ENCODE measurements at regions not wholly inside any gene's neighbourhood (a gene's known extent, or its start where the extent isn't known, plus 50 kb on each side); places are given as distances from the start of the nearest gene placed in this dataset.

- 37% methylated on average over 8 of the region's 8 CpGs for WGBS (ENCODE audit: insufficient coverage, low coverage, low lambda C conversion rate, missing lambda C conversion rate)
- intact Hi-C loops (cut with DNase I) = loop anchor here (10.0 kb wide), 1 partner anchor 422 kb away; no protein-coding TSS in a partner anchor
- Histone ChIP-seq H3K36me3 (no peaks in the 10 kb centered on the region), H3K27ac (no peak overlapping the region), H3K4me3 (no peak overlapping the region), H3K4me1 (no peaks in the 10 kb centered on the region), H3K27me3 (no peaks in the 10 kb centered on the region), H3K9me3 (no peaks in the 10 kb centered on the region)
- peak; percentile 77 to 86 (median 80) for ATAC-seq
- TF ChIP-seq POLR2A (IDR thresholded peaks at IDR 0.05) = no peak
- TF ChIP-seq, protein P1, sequence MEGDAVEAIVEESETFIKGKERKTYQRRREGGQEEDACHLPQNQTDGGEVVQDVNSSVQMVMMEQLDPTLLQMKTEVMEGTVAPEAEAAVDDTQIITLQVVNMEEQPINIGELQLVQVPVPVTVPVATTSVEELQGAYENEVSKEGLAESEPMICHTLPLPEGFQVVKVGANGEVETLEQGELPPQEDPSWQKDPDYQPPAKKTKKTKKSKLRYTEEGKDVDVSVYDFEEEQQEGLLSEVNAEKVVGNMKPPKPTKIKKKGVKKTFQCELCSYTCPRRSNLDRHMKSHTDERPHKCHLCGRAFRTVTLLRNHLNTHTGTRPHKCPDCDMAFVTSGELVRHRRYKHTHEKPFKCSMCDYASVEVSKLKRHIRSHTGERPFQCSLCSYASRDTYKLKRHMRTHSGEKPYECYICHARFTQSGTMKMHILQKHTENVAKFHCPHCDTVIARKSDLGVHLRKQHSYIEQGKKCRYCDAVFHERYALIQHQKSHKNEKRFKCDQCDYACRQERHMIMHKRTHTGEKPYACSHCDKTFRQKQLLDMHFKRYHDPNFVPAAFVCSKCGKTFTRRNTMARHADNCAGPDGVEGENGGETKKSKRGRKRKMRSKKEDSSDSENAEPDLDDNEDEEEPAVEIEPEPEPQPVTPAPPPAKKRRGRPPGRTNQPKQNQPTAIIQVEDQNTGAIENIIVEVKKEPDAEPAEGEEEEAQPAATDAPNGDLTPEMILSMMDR (IDR thresholded peaks at IDR 0.05) = peak; percentile 42 to 67 (median 50)
- peak; percentile 49 to 61 (median 58) for DNase-seq
Measured at GRCh38 chr2:6352906-6353515, 512.7 kb downstream of the CMPK2 start.

GRCh38 chr2:6353669-6354068, 512.0 kb downstream of the CMPK2 start:
- DNase-seq = no peak
- Histone ChIP-seq H3K4me3 (no peak overlapping the region), H3K27me3 (no peaks in the 10 kb centered on the region), H3K27ac (no peak overlapping the region), H3K4me1 (no peaks in the 10 kb centered on the region), H3K36me3 (no peaks in the 10 kb centered on the region), H3K9me3 (no peaks in the 10 kb centered on the region)
- 67% methylated on average over 4 of the region's 4 CpGs for WGBS (ENCODE audit: insufficient coverage, low coverage, low lambda C conversion rate, missing lambda C conversion rate)
- no peak for ATAC-seq
- no peak for TF ChIP-seq POLR2A (IDR thresholded peaks at IDR 0.05)
- TF ChIP-seq, protein P1 (IDR thresholded peaks at IDR 0.05) = no peak
- intact Hi-C loops (cut with DNase I) = loop anchor here (10.0 kb wide), 1 partner anchor 421 kb away; no protein-coding TSS in a partner anchor

- ATAC-seq (no peak), DNase-seq (no peak)
- TF ChIP-seq, protein P1 (IDR thresholded peaks at IDR 0.05) = no peak
- TF ChIP-seq POLR2A (IDR thresholded peaks at IDR 0.05) = no peak
- Histone ChIP-seq H3K4me1 (no peaks in the 10 kb centered on the region), H3K27ac (no peak overlapping the region), H3K4me3 (no peak overlapping the region), H3K36me3 (no peaks in the 10 kb centered on the region), H3K27me3 (no peaks in the 10 kb centered on the region), H3K9me3 (no peaks in the 10 kb centered on the region)
- intact Hi-C loops (cut with DNase I) = loop anchor here (10.0 kb wide), 1 partner anchor 420 kb away; no protein-coding TSS in a partner anchor
- 69% methylated on average over 2 of the region's 2 CpGs for WGBS (ENCODE audit: insufficient coverage, low coverage, low lambda C conversion rate, missing lambda C conversion rate)
Measured at GRCh38 chr2:6354546-6354945, 511.2 kb downstream of the CMPK2 start.

GRCh38 chr2:6355886-6356761, 509.6 kb downstream of the CMPK2 start:
- DNase-seq = no peak
- no peak for ATAC-seq

More at GRCh38 chr2:6355886-6356761, 509.6 kb downstream of the CMPK2 start:
- 17% methylated on average over 3 of the region's 6 CpGs for WGBS (ENCODE audit: insufficient coverage, low coverage, low lambda C conversion rate, missing lambda C conversion rate)
- TF ChIP-seq POLR2A (IDR thresholded peaks at IDR 0.05) = no peak
- TF ChIP-seq, protein P1 (IDR thresholded peaks at IDR 0.05) = no peak
- Histone ChIP-seq H3K4me3 (no peak overlapping the region), H3K36me3 (no peaks in the 10 kb centered on the region), H3K27ac (no peak overlapping the region), H3K9me3 (no peaks in the 10 kb centered on the region), H3K27me3 (no peaks in the 10 kb centered on the region), H3K4me1 (no peaks in the 10 kb centered on the region)
- intact Hi-C loops (cut with DNase I) = loop anchor here (10.0 kb wide), 1 partner anchor 419 kb away; no protein-coding TSS in a partner anchor

Measured in right lobe of liver (tissue), 6 donors.